ENCODE measurements at regions not wholly inside any gene's neighbourhood (a gene's known extent, or its start where the extent isn't known, plus 50 kb on each side); places are given as distances from the start of the nearest gene placed in this dataset.

- no peaks in the 10 kb centered on the region for H3K4me1 ChIP-seq (ENCODE audit: control insufficient read depth in 4 of 4, insufficient read depth in 4 of 4, low read length in 3 of 4)
- H3K36me3 ChIP-seq (ENCODE audit: control insufficient read depth in 4 of 4, insufficient read depth in 3 of 4, low read depth in 1 of 4, low read length in 3 of 4) = no peaks in the 10 kb centered on the region
- peaks cover 0 to 10% (median 2%) of the 10 kb centered on the region in 4 donors for H3K27me3 ChIP-seq (ENCODE audit: control insufficient read depth in 4 of 4, insufficient read depth in 4 of 4, low read length in 3 of 4)
- no peaks in the 10 kb centered on the region for H3K9me3 ChIP-seq (ENCODE audit: control insufficient read depth in 4 of 4, low read length in 3 of 4)
- H3K27ac ChIP-seq (ENCODE audit: low read depth in 1 of 2, low read length in 2 of 2) = no peak overlapping the region
- WGBS = 69% methylated on average over 5 of the region's 5 CpGs
- TF ChIP-seq MAX (IDR thresholded peaks at IDR 0.05) (no peak), RXRA (IDR thresholded peaks at IDR 0.05) (no peak), EGR1 (IDR thresholded peaks at IDR 0.05; ENCODE audit: low read depth in 2 of 2) (no peak), HNF4G (IDR thresholded peaks at IDR 0.05) (no peak), FOXA2 (IDR thresholded peaks at IDR 0.05) (no peak), FOXA1 (IDR thresholded peaks at IDR 0.05) (no peak), RAD21 (IDR thresholded peaks at IDR 0.05) (no peak), YY1 (IDR thresholded peaks at IDR 0.05) (no peak), REST (IDR thresholded peaks at IDR 0.05) (no peak), ATF3 (IDR thresholded peaks at IDR 0.05) (no peak), HNF4A (conservative IDR thresholded peaks at IDR 0.05) (no peak)
- H3K9ac ChIP-seq (ENCODE audit: low read depth in 1 of 2, low read length in 2 of 2) = no peak overlapping the region
- no peak overlapping the region for H3K4me3 ChIP-seq (ENCODE audit: low read depth in 1 of 3, low read length in 3 of 3)
- no peak for DNase-seq (ENCODE audit: low spot score)
Measured at GRCh38 chr1:34474566-34474965, 280.3 kb upstream of the GJB5 start.

- WGBS = 65% methylated on average over 3 of the region's 3 CpGs
- Histone ChIP-seq H3K4me1 (ENCODE audit: control insufficient read depth in 4 of 4, insufficient read depth in 4 of 4, low read length in 3 of 4) (no peaks in the 10 kb centered on the region), H3K27ac (ENCODE audit: low read depth in 1 of 2, low read length in 2 of 2) (no peak overlapping the region), H3K27me3 (ENCODE audit: control insufficient read depth in 4 of 4, insufficient read depth in 4 of 4, low read length in 3 of 4) (peaks cover 0 to 16% (median 0%) of the 10 kb centered on the region in 4 donors), H3K4me3 (ENCODE audit: low read depth in 1 of 3, low read length in 3 of 3) (no peak overlapping the region), H3K36me3 (ENCODE audit: control insufficient read depth in 4 of 4, insufficient read depth in 3 of 4, low read depth in 1 of 4, low read length in 3 of 4) (no peaks in the 10 kb centered on the region), H3K9ac (ENCODE audit: low read depth in 1 of 2, low read length in 2 of 2) (no peak overlapping the region), H3K9me3 (ENCODE audit: control insufficient read depth in 4 of 4, low read length in 3 of 4) (peaks cover 0 to 2% (median under 1%) of the 10 kb centered on the region in 4 donors)
- TF ChIP-seq JUND (IDR thresholded peaks at IDR 0.05) (no peak), HNF4G (IDR thresholded peaks at IDR 0.05) (no peak), SP1 (IDR thresholded peaks at IDR 0.05) (no peak), YY1 (IDR thresholded peaks at IDR 0.05) (no peak), FOXA1 (IDR thresholded peaks at IDR 0.05) (no peak), MAX (IDR thresholded peaks at IDR 0.05) (no peak), REST (IDR thresholded peaks at IDR 0.05) (no peak), NR2F2 (IDR thresholded peaks at IDR 0.05) (no peak), ATF3 (IDR thresholded peaks at IDR 0.05) (no peak), ZBTB33 (IDR thresholded peaks at IDR 0.05) (no peak), GABPA (IDR thresholded peaks at IDR 0.05 in 1 of 2, conservative IDR thresholded peaks at IDR 0.05 in 1 of 2) (no peak), CTCF (IDR thresholded peaks at IDR 0.05; ENCODE audit: low read depth, low read length, missing input control) (no peak), RXRA (IDR thresholded peaks at IDR 0.05) (no peak), TAF1 (conservative IDR thresholded peaks at IDR 0.05) (no peak), RAD21 (IDR thresholded peaks at IDR 0.05) (no peak), HNF4A (conservative IDR thresholded peaks at IDR 0.05) (no peak), EGR1 (IDR thresholded peaks at IDR 0.05; ENCODE audit: low read depth in 2 of 2) (no peak), FOXA2 (IDR thresholded peaks at IDR 0.05) (no peak)
- DNase-seq (ENCODE audit: low spot score) = no peak
Measured at GRCh38 chr1:34476371-34476770, 278.5 kb upstream of the GJB5 start.

Data from liver (tissue), 8 donors.